ENCODE measurements at regions not wholly inside any gene's neighbourhood (a gene's known extent, or its start where the extent isn't known, plus 50 kb on each side); places are given as distances from the start of the nearest gene placed in this dataset.

GRCh38 chr6:21969192-21969591 is 327.6 kb downstream of the PRL start:
- H2BK20ac ChIP-seq (ENCODE audit: low read depth, low read length, poor library complexity, severe bottlenecking): no peak overlapping the region
- H3K4me1 ChIP-seq (ENCODE audit: insufficient read depth, low read length): no peaks in the 10 kb centered on the region; the same call in 1 of the 2 replicates
- H2AFZ ChIP-seq (ENCODE audit: low read length): no peak overlapping the region
- no peaks in the 10 kb centered on the region for H3K9me3 ChIP-seq (ENCODE audit: control insufficient read depth, low read depth, low read length)
- no peak overlapping the region for H3K4me3 Mint-ChIP-seq
- H3K27ac Mint-ChIP-seq: no peak overlapping the region
- H2BK5ac ChIP-seq (ENCODE audit: insufficient read length, low read length): no peak overlapping the region
- no peak overlapping the region for H3K27ac ChIP-seq (ENCODE audit: insufficient read length, low read depth, low read length)
- no peak overlapping the region for H2BK12ac ChIP-seq (ENCODE audit: insufficient read length, low read depth, low read length)
- H3K9ac ChIP-seq (ENCODE audit: extremely low read depth, insufficient read length, low read length): no peak overlapping the region
- H3K4me2 ChIP-seq (ENCODE audit: insufficient read depth, insufficient read length, low read length): no peak overlapping the region
- no peak overlapping the region for H4K8ac ChIP-seq (replicated peaks; ENCODE audit: insufficient read length, low read depth, low read length)
- H3K27me3 Mint-ChIP-seq (ENCODE audit: low read depth): no peaks in the 10 kb centered on the region
- DNase-seq: no peak
- H2BK15ac ChIP-seq (ENCODE audit: low read depth, low read length): no peak overlapping the region
- H3K4ac ChIP-seq (ENCODE audit: low read depth, low read length): no peak overlapping the region
- no peak overlapping the region for H3K18ac ChIP-seq (ENCODE audit: insufficient read length, low read depth, low read length)
- H2AK5ac ChIP-seq (ENCODE audit: insufficient read length, low read length): no peak overlapping the region
- peaks cover 37 to 56% of the 10 kb centered on the region in 2 experiments for H3K4me1 Mint-ChIP-seq
- H4K91ac ChIP-seq (ENCODE audit: insufficient read length, low read depth, low read length): no peak overlapping the region
- peaks cover 4 to 7% of the 10 kb centered on the region in 2 experiments; a peak in 4 of 5 replicates for H3K9me3 Mint-ChIP-seq
- no peak overlapping the region for H3K56ac ChIP-seq (ENCODE audit: insufficient read length, low read depth, low read length)
- peaks cover 4 to 22% (median 15%) of the 10 kb centered on the region in 3 experiments; a peak in 6 of 7 replicates for H3K36me3 Mint-ChIP-seq (ENCODE audit: insufficient read depth in 1 of 3, low read depth in 3 of 3)
- no peak overlapping the region for H2BK120ac ChIP-seq (ENCODE audit: low read depth, low read length, poor library complexity, severe bottlenecking)
- H3K79me1 ChIP-seq (ENCODE audit: insufficient read depth, low read depth, low read length, poor library complexity, severe bottlenecking): no peaks in the 10 kb centered on the region
- no CpG with 5 or more reads among the region's 4 CpGs for WGBS (ENCODE audit: extremely low coverage, insufficient read length, low lambda C conversion rate)
- H4K5ac ChIP-seq (ENCODE audit: insufficient read length, low read depth, low read length): no peak overlapping the region
- no peak overlapping the region for H3K14ac ChIP-seq (ENCODE audit: insufficient read depth, low read length)
- H3T11ph ChIP-seq (ENCODE audit: low read length): no peak overlapping the region
- TF ChIP-seq, protein P1, sequence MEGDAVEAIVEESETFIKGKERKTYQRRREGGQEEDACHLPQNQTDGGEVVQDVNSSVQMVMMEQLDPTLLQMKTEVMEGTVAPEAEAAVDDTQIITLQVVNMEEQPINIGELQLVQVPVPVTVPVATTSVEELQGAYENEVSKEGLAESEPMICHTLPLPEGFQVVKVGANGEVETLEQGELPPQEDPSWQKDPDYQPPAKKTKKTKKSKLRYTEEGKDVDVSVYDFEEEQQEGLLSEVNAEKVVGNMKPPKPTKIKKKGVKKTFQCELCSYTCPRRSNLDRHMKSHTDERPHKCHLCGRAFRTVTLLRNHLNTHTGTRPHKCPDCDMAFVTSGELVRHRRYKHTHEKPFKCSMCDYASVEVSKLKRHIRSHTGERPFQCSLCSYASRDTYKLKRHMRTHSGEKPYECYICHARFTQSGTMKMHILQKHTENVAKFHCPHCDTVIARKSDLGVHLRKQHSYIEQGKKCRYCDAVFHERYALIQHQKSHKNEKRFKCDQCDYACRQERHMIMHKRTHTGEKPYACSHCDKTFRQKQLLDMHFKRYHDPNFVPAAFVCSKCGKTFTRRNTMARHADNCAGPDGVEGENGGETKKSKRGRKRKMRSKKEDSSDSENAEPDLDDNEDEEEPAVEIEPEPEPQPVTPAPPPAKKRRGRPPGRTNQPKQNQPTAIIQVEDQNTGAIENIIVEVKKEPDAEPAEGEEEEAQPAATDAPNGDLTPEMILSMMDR (conservative IDR thresholded peaks at IDR 0.05): no peak
- no peaks in the 10 kb centered on the region for H3K27me3 ChIP-seq (ENCODE audit: insufficient read depth, low read length)
- H3K79me2 ChIP-seq (ENCODE audit: insufficient read depth, low read length): peaks cover 4% of the 10 kb centered on the region; the same call in 1 of the 2 replicates
- H3K23me2 ChIP-seq (ENCODE audit: insufficient read length, low read depth, low read length, poor library complexity, severe bottlenecking): no peaks in the 10 kb centered on the region
- H4K20me1 ChIP-seq (ENCODE audit: control insufficient read depth, insufficient read depth, insufficient read length): no peaks in the 10 kb centered on the region
- H3K23ac ChIP-seq (ENCODE audit: insufficient read length, low read depth, low read length): no peak overlapping the region
